ENCODE measurements at regions not wholly inside any gene's neighbourhood (a gene's known extent, or its start where the extent isn't known, plus 50 kb on each side); places are given as distances from the start of the nearest gene placed in this dataset.
"Not testable (repeated sequence)": the region's sequence is repeated elsewhere in the genome, so short reads cannot be mapped to it uniquely, and the experiment has no call there.

DNA sequence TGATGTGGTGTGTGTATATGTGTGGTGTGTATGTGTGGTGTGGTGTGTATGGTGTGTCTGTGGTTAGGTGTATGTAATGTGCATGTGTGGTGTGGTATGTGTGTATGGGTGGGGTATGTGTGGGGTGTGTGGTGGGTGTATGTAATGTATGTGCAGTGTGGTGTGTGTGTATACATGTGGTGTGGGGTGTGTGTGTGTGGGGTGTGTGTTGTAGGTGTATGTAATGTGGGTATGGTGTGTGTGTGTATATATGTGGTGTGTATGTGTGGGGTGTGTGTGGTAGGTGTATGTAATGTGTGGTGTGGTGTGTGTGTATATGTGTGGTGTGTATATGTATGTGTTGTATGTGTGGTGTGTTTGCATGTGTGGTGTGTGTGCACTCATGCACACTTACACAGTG, 84.8 kb upstream of the ID2 start:
- no peak for DNase-seq (ENCODE audit: low read depth in 3 of 3)

DNA sequence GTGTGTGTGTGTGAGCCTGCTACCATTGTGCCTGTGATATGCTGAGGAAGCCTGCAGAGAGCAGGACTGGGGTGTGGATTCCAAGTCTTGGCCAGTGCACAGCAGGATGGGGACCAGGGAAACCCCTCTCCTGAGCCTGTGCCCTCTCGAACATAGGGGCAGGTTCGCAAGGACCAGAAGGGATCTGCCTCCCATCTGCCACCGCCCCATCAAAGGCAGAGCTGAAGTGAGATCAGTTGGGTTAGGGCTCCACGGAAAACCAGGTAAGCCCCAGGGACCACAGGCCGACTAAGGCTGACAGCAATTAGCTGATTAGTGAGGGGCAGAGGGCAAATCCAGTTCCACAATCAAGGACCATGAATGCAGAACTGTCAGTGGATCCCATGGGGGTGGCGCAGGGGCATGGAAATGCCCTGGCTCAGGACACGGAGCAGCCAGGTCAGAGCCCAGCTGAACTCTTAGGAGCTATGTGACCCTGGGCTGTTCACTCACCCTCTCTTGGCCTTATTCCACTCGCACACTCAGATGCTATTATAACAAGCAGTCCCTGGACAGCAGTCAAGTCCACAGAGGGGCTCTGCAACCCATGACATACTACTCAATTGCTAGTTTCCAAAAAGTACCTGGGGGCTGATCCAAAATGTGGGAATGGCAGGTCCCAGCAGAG, 84.2 kb upstream of the ID2 start:
- no peak for DNase-seq (ENCODE audit: low read depth in 3 of 3)

DNA sequence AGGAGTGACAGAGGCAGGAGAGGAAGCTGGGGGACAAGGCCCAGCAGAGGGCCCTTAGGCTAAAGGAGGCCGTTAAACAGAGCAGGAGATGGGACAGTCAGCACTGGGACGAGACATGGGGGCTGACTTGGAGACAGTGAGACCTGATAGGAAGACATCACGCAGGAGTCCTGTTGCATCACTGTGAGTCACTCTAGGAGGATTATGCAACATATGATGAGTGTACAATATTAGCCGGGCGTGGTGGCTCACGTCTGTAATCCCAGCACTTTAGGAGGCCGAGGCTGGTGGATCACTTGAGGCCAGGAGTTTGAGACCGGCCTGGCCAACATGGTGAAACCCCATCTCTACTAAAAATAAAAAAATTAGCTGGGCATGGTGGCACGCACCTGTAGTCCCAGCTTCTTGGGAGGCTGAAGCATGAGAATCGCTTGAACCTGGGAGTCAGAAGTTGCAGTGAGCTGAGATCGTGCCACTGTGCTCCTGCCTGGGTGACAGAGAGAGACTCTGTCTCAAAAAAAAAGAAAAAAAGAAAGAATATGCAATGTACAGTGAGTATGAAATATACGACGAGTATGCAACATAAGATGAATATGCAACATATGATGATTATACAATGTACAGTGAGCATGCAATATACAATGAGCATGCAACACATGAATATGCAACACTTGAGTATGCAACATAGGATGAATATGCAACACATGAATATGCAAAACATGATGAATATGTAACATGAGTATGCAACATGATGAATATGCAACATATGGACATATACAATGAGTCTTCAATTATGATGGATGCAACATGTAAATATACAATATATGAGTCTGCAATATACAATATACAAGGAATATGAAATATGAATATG, 83.3 kb upstream of the ID2 start:
- no peak for DNase-seq (ENCODE audit: low read depth in 3 of 3)

DNA sequence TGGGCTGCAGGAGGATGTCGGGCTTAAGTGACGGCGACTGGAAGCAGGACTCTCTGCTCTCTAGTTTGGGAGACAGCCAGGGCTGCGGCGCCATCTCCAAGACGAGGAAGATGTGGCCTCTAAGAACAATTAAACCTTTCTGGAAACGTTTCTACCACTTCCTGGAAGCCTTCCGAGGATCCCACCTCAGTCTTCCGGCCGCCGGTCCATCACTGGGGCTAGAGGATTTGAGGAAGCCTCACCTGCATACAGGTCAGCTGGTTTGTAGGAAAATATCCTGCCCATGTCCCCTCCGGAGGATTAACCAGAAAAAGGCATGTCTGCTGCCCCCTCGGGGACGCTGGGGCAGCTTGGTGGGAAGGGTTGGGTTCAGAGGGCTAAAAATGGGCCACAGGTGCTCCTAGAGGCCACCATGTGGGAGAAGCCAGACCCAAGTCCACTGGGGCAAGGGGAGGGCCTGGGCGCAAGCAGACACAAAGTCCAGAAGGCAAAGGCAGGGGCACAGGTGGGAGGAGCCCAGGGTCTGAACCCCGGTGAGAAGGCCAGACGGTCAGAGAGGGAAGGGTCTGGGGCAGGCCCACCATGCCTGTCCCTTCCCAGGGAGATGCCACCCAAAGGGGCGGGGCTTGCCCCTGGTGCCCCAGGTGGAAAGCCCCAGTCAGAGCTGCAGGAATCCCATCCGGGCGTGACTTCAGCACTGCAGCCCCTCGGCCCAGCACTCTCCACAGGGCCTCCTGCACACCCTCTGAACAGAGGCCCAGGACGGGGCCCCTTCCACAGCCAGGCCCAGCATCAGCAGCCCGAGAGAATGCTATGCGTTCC, 82.2 kb upstream of the ID2 start:
- DNase-seq (ENCODE audit: low read depth in 3 of 3) = no peak

GRCh38 chr2:8600456-8600855, 81.4 kb upstream of the ID2 start:
- no peak for DNase-seq (ENCODE audit: low read depth in 3 of 3)

DNA sequence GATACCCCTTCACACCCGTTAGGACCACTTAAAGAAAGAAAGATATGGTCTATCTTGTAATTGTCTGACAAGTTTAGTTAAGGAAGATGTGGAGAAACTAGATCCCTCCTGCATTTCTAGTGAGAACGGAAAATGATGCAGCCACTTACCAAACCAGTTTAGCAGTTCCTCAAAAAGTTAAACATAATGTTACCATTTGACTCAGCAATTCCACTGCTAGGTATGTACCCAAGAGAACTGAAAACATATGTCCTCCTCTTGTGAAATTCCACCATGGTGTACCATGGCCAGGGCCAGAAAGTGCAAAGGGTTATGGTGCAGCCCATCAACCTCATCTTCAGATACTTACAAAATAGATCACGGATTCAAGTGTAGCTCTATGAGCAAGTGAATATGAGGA, 79.0 kb upstream of the ID2 start:
- no peak for DNase-seq (ENCODE audit: low read depth in 3 of 3)

DNA sequence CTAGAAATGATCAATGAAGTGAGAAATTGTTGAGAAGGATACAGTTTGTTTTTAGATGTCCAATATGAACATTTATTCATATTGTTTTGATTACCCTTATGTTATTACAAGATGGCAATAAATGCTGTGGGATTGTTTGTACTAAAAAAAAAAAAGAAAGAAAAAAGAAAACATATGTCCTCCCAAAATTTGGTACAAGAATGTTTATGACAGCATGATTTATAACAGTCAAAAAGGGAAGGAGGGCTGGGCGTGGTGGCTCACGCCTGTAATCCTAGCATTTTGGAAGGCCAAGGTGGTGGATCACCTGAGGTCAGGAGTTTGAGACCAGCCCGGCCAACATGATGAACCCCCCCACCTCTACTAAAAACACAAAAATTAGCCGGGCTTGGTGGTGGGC, 78.5 kb upstream of the ID2 start:
- DNase-seq (ENCODE audit: low read depth in 3 of 3) = not testable (repeated sequence)

GRCh38 chr2:8604262-8604661, 77.6 kb upstream of the ID2 start:
- DNase-seq (ENCODE audit: low read depth in 3 of 3) = no peak

DNA sequence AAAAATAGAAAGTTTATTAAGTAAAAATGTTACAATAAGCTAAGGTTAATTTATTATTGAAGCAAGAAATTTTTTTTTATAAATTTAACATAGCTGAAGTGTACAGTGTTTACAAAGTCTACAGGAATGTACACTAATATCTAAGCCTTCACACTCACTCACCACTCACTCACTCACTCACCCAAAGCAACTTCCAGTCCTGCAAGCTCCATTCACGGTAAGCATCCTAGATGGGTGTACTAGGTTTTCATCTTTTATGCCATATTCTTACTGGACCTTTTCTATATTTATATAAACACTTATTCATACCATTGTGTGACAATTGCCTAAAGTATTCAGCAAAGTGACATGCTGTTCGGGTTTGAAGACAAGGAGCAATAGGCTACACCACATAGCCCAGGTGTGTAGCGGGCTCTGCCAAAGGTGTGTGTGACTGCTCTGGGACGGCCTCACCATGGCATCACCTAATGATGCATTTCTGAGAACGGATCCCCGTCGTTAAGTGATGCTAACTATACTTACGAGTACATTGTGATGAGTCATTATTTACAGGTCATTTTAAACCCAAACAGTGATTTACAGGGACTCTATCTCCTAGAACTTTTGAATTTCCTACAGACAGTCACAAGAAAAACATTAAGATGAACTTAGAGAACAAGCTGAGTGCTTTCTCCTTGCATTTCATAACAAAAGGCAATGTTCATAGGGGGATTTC, 76.3 kb upstream of the ID2 start:
- DNase-seq (ENCODE audit: low read depth in 3 of 3) = no peak

DNA sequence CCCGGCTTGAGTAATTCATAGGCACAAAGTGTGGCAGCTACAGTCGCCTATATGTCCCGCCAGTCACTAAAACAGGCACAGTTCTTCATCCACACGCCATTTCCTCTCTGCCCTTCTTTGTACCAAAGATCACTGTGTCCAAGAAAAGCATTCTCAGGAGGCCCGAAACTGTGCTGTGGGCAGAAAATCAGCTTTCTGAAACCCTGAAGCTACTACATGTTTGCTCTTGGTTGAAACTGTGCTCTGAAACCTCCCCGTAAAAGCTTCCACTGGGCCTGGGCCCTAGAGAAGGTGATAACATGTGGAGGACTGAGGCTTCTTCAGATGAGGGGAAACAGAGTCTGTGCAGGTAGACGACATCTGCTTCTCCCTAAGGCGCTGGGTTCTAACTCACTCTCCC, 75.6 kb upstream of the ID2 start:
- no peak for DNase-seq (ENCODE audit: low read depth in 3 of 3)

GRCh38 chr2:8606649-8607550, 75.0 kb upstream of the ID2 start:
- DNase-seq (ENCODE audit: low read depth in 3 of 3) = no peak

GRCh38 chr2:8607606-8608005, 74.2 kb upstream of the ID2 start:
- DNase-seq (ENCODE audit: low read depth in 3 of 3) = no peak

GRCh38 chr2:8608411-8608954, 73.4 kb upstream of the ID2 start:
- no peak for DNase-seq (ENCODE audit: low read depth in 3 of 3)

- no peak for DNase-seq (ENCODE audit: low read depth in 3 of 3)
Observed at GRCh38 chr2:8609357-8609811, 72.5 kb upstream of the ID2 start.

DNA sequence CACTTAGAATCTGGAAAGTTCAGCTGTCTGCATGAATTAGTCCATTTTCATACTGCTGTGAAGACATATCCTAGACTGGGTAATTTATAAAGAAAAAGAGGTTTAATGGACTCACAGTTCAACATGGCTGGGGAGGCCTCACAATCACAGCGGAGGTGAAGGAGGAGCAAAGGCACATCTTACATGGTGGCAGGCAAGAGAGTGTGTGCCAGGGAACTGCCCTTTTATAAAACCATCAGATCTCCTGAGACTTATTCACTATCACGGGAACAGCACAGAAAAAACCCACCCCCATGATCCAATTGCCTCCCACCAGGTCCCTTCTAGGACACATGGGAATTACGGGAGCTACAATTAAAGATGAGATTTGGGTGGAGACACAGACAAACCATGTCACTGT, 71.1 kb upstream of the ID2 start:
- not testable (repeated sequence) for DNase-seq (ENCODE audit: low read depth in 3 of 3)

DNA sequence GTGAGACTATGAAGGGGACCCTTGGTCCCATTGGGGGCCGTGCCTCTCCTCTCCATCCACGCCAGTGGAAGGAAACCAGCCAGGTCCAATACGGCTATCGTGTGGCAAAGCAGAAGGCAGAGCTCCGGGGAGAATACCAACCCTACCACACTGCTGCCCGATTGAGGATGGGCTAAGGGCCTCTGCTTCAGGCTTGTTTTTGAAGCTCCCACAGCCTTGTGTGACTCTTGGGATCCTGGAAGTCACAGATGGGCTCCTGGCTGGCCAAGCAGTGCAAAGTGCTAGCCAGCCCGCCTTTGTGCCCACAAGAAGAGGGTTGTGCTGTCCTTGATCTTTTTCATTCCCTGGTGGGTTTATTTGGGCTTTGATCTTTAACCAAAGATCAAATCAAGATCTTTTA, 70.6 kb upstream of the ID2 start:
- no peak for DNase-seq (ENCODE audit: low read depth in 3 of 3)

DNA sequence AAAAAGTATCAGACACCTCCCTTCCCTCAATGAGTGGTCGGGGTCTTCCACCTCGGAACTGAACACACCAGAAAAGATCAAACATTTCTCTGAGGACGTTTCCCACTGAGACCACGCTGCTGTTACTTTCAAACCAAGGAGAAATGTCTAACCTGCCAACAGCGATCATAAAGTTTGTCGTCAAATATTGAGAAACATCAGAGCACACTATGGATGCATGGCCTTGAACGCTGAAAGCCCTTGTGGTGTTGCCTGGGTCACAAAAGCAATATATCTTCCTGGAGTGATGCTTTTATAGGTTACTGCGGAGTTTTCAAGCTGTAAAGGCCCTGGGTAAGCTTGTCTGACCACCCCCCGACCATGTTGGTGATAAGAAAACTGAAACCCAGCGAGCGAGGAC, 70.2 kb upstream of the ID2 start:
- no peak for DNase-seq (ENCODE audit: low read depth in 3 of 3)

- DNase-seq (ENCODE audit: low read depth in 3 of 3) = no peak
Observed at GRCh38 chr2:8612734-8613179, 69.1 kb upstream of the ID2 start.

GRCh38 chr2:8613207-8613999, 68.5 kb upstream of the ID2 start:
- not testable (repeated sequence) for DNase-seq (ENCODE audit: low read depth in 3 of 3)

- DNase-seq (ENCODE audit: low read depth in 3 of 3) = no peak
Observed at GRCh38 chr2:8614646-8615045, 67.2 kb upstream of the ID2 start.
